NCI-H146 (cell line): ENCODE measurements at regions not wholly inside any gene's neighbourhood (a gene's known extent, or its start where the extent isn't known, plus 50 kb on each side); places are given as distances from the start of the nearest gene placed in this dataset.
"Not testable (repeated sequence)": the region's sequence is repeated elsewhere in the genome, so short reads cannot be mapped to it uniquely, and the experiment has no call there.

Experiments
- DNase-seq: peaks from one replicate; lab custom pipeline; 2025; lab: John Stamatoyannopoulos, UW

GRCh38 chr16:87132361-87133014, 184.7 kb downstream of the C16orf95 start:
- no peak for DNase-seq

GRCh38 chr16:87133112-87133850, 183.9 kb downstream of the C16orf95 start:
- no peak for DNase-seq

GRCh38 chr16:87133966-87134627, 183.1 kb downstream of the C16orf95 start:
- no peak for DNase-seq

- no peak for DNase-seq
These were observed 182.6 kb downstream of the C16orf95 start for GRCh38 chr16:87134628-87134995.

- no peak for DNase-seq
These were observed 181.8 kb downstream of the C16orf95 start for GRCh38 chr16:87135246-87136030.

- DNase-seq = no peak
These were observed 178.9 kb downstream of the C16orf95 start for GRCh38 chr16:87138316-87138715.

GRCh38 chr16:87138738-87139267, 178.4 kb downstream of the C16orf95 start:
- DNase-seq = no peak

- no peak for DNase-seq
These were observed 176.7 kb downstream of the C16orf95 start for GRCh38 chr16:87140211-87141200.

- DNase-seq = no peak
These were observed 175.8 kb downstream of the C16orf95 start for GRCh38 chr16:87141402-87141801.

GRCh38 chr16:87143661-87144121, 173.5 kb downstream of the C16orf95 start:
- DNase-seq = no peak

- DNase-seq = no peak
These were observed 173.0 kb downstream of the C16orf95 start for GRCh38 chr16:87144232-87144631.

GRCh38 chr16:87145181-87146176, 171.7 kb downstream of the C16orf95 start:
- no peak for DNase-seq

GRCh38 chr16:87146676-87147075, 170.5 kb downstream of the C16orf95 start:
- no peak for DNase-seq

GRCh38 chr16:87149051-87149450, 168.1 kb downstream of the C16orf95 start:
- DNase-seq = no peak

GRCh38 chr16:87150262-87150661, 166.9 kb downstream of the C16orf95 start:
- DNase-seq = no peak

- DNase-seq = no peak
These were observed 166.4 kb downstream of the C16orf95 start for GRCh38 chr16:87150681-87151280.

- DNase-seq = no peak
These were observed 164.9 kb downstream of the C16orf95 start for GRCh38 chr16:87152221-87152755.

- DNase-seq = no peak
These were observed 163.9 kb downstream of the C16orf95 start for GRCh38 chr16:87153326-87153725.

GRCh38 chr16:87155315-87155714, 161.9 kb downstream of the C16orf95 start:
- not testable (repeated sequence) for DNase-seq
